ENCODE measurements at regions not wholly inside any gene's neighbourhood (a gene's known extent, or its start where the extent isn't known, plus 50 kb on each side); places are given as distances from the start of the nearest gene placed in this dataset.

GRCh38 chr1:202067188-202067974 is 55.3 kb upstream of the GPR37L1 start:
- Histone ChIP-seq H3K9ac (ENCODE audit: low read depth in 1 of 2, low read length in 2 of 2) (no peak overlapping the region), H3K36me3 (ENCODE audit: control insufficient read depth in 1 of 2, insufficient read depth in 2 of 2, low read length in 2 of 2) (no peaks in the 10 kb centered on the region), H3K27me3 (ENCODE audit: control insufficient read depth in 1 of 2, insufficient read depth in 2 of 2, low read length in 2 of 2) (no peaks in the 10 kb centered on the region), H3K27ac (ENCODE audit: low read depth, low read length) (no peak overlapping the region), H3K9me3 (ENCODE audit: control insufficient read depth in 1 of 2, low read length in 2 of 2) (no peaks in the 10 kb centered on the region), H3K4me1 (ENCODE audit: control insufficient read depth in 1 of 2, insufficient read depth in 2 of 2, low read length in 2 of 2) (peaks cover 0 to 19% of the 10 kb centered on the region in 2 donors), H3K4me3 (ENCODE audit: low read depth in 1 of 2, low read length in 2 of 2) (no peak overlapping the region)

GRCh38 chr1:202068596-202068995 is 54.1 kb upstream of the GPR37L1 start:
- H3K4me1 ChIP-seq (ENCODE audit: control insufficient read depth in 1 of 2, insufficient read depth in 2 of 2, low read length in 2 of 2): peaks cover 8 to 28% of the 10 kb centered on the region in 2 donors
- no peak overlapping the region for H3K9ac ChIP-seq (ENCODE audit: low read depth in 1 of 2, low read length in 2 of 2)
- no peak overlapping the region for H3K4me3 ChIP-seq (ENCODE audit: low read depth in 1 of 2, low read length in 2 of 2)
- no peaks in the 10 kb centered on the region for H3K27me3 ChIP-seq (ENCODE audit: control insufficient read depth in 1 of 2, insufficient read depth in 2 of 2, low read length in 2 of 2)
- no peak overlapping the region for H3K27ac ChIP-seq (ENCODE audit: low read depth, low read length)
- no peaks in the 10 kb centered on the region for H3K9me3 ChIP-seq (ENCODE audit: control insufficient read depth in 1 of 2, low read length in 2 of 2)
- H3K36me3 ChIP-seq (ENCODE audit: control insufficient read depth in 1 of 2, insufficient read depth in 2 of 2, low read length in 2 of 2): no peaks in the 10 kb centered on the region

- Histone ChIP-seq H3K9me3 (ENCODE audit: control insufficient read depth in 1 of 2, low read length in 2 of 2) (no peaks in the 10 kb centered on the region), H3K36me3 (ENCODE audit: control insufficient read depth in 1 of 2, insufficient read depth in 2 of 2, low read length in 2 of 2) (no peaks in the 10 kb centered on the region), H3K4me1 (ENCODE audit: control insufficient read depth in 1 of 2, insufficient read depth in 2 of 2, low read length in 2 of 2) (peaks cover 11 to 29% of the 10 kb centered on the region in 2 donors), H3K9ac (ENCODE audit: low read depth in 1 of 2, low read length in 2 of 2) (no peak overlapping the region), H3K27me3 (ENCODE audit: control insufficient read depth in 1 of 2, insufficient read depth in 2 of 2, low read length in 2 of 2) (no peaks in the 10 kb centered on the region), H3K27ac (ENCODE audit: low read depth, low read length) (no peak overlapping the region), H3K4me3 (ENCODE audit: low read depth in 1 of 2, low read length in 2 of 2) (no peak overlapping the region)
These were observed 53.1 kb upstream of the GPR37L1 start for GRCh38 chr1:202069662-202070061.

- Histone ChIP-seq H3K36me3 (ENCODE audit: control insufficient read depth in 1 of 2, insufficient read depth in 2 of 2, low read length in 2 of 2) (no peaks in the 10 kb centered on the region), H3K9me3 (ENCODE audit: control insufficient read depth in 1 of 2, low read length in 2 of 2) (no peaks in the 10 kb centered on the region), H3K27ac (ENCODE audit: low read depth, low read length) (peak overlapping the region; percentile 55), H3K4me1 (ENCODE audit: control insufficient read depth in 1 of 2, insufficient read depth in 2 of 2, low read length in 2 of 2) (peaks cover 35 to 55% of the 10 kb centered on the region in 2 donors), H3K9ac (ENCODE audit: low read depth in 1 of 2, low read length in 2 of 2) (no peak overlapping the region), H3K4me3 (ENCODE audit: low read depth in 1 of 2, low read length in 2 of 2) (no peak overlapping the region), H3K27me3 (ENCODE audit: control insufficient read depth in 1 of 2, insufficient read depth in 2 of 2, low read length in 2 of 2) (no peaks in the 10 kb centered on the region)
These were observed 50.4 kb upstream of the GPR37L1 start for GRCh38 chr1:202072211-202072765.

Data from duodenal mucosa (tissue), 2 donors.